DND-41 (cell line): ENCODE measurements at regions not wholly inside any gene's neighbourhood (a gene's known extent, or its start where the extent isn't known, plus 50 kb on each side); places are given as distances from the start of the nearest gene placed in this dataset.
"Not testable (repeated sequence)": the region's sequence is repeated elsewhere in the genome, so short reads cannot be mapped to it uniquely, and the experiment has no call there.

Source experiments
- ATAC-seq: fragments of 200-7000 bp; cut with Tn5 transposase; 3 replicates; pipeline ENCODE4 v1.9.1; 2021; ENCODE audit warnings: low read depth; ENCODE audit not compliant: insufficient read depth
- DNase-seq: peaks from one replicate; pipeline ENCODE4 v3.0.0-alpha.2; 2020
- H2AFZ ChIP-seq: 2 replicates; pipeline ENCODE4 v1.6.0; 2012; ENCODE audit warnings: low read depth, low read length
- H3K27ac ChIP-seq: 2 replicates; pipeline ENCODE4 v1.5.1; 2012; ENCODE audit warnings: low read length, inconsistent platforms
- H3K27me3 ChIP-seq: fragments of 200-600 bp; sonication (generic); 2 replicates; pipeline ENCODE4 v1.6.0; 2012; ENCODE audit warnings: low read length, mild to moderate bottlenecking, inconsistent platforms; ENCODE audit not compliant: insufficient read depth, poor library complexity
- H3K36me3 ChIP-seq: 2 replicates; pipeline ENCODE4 v1.5.1; 2012; ENCODE audit warnings: low read length, inconsistent platforms; ENCODE audit not compliant: insufficient read depth
- H3K4me1 ChIP-seq: 2 replicates; pipeline ENCODE4 v1.5.1; 2012; ENCODE audit warnings: mild to moderate bottlenecking, low read length; ENCODE audit not compliant: insufficient read depth
- H3K4me2 ChIP-seq: 2 replicates; pipeline ENCODE4 v1.6.0; 2012; ENCODE audit warnings: mild to moderate bottlenecking, moderate library complexity, low read length, inconsistent platforms; ENCODE audit not compliant: insufficient read depth
- H3K4me3 ChIP-seq, 2 experiments: fragments of 200-600 bp in 1 of 2; shearing (Covaris generic) in 1 of 2; 2 replicates each; pipeline ENCODE4 v1.5.1; 2012 to 2016; ENCODE audit warnings: inconsistent platforms in 2 of 2, low read length in 2 of 2, mild to moderate bottlenecking in 2 of 2, low read depth in 1 of 2, moderate library complexity in 1 of 2
- H3K79me2 ChIP-seq: 2 replicates; pipeline ENCODE4 v1.6.0; 2012; ENCODE audit warnings: low read length, inconsistent platforms; ENCODE audit not compliant: insufficient read depth
- H3K9ac ChIP-seq: 2 replicates; pipeline ENCODE4 v1.6.0; 2012; ENCODE audit warnings: low read depth, mild to moderate bottlenecking, inconsistent platforms, low read length, moderate library complexity
- H3K9me3 ChIP-seq: 2 replicates; pipeline ENCODE4 v1.5.1; 2012; ENCODE audit warnings: low read length, moderate library complexity, mild to moderate bottlenecking, inconsistent platforms; ENCODE audit not compliant: insufficient read depth, severe bottlenecking
- H4K20me1 ChIP-seq: 2 replicates; pipeline ENCODE4 v1.6.0; 2012; ENCODE audit warnings: low read length; ENCODE audit not compliant: insufficient read depth
- EZH2 ChIP-seq: IDR thresholded peaks from 3 replicates; pipeline ENCODE4 v1.6.1; 2012; ENCODE audit warnings: borderline replicate concordance, low read depth, mild to moderate bottlenecking, moderate library complexity, low read length, inconsistent platforms; ENCODE audit not compliant: severe bottlenecking
- TF ChIP-seq, protein P1 (sequence below): IDR thresholded peaks from 2 replicates; pipeline ENCODE4 v1.5.1; 2012; ENCODE audit warnings: borderline replicate concordance, low read length, moderate library complexity, mild to moderate bottlenecking; ENCODE audit not compliant: poor library complexity, severe bottlenecking; ENCODE audit errors: extremely low read depth

DNA sequence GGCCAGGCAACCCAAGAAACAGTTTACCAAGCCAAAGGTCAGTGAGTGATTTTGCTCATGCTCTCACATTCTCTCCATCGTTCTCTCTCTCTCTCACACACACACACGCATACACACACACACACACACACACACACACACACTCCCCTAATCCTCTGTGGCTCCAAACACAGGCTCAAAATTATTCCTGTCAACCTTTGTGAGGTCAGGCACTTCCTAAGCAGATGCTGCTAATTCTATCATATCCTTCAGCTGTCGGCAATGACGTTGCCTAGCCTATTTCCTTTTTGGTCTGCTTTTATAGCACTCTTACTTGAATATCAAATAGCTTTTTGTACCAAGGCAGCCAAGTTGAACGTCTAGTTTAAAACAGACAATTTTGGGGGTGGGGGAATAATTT, 98.9 kb upstream of the EGLN3 start:
- Histone ChIP-seq H3K4me1 (peaks cover 49% of the 10 kb centered on the region), H3K9ac (no peak overlapping the region), H3K79me2 (no peaks in the 10 kb centered on the region), H3K27me3 (no peaks in the 10 kb centered on the region), H3K9me3 (no peaks in the 10 kb centered on the region), H3K36me3 (no peaks in the 10 kb centered on the region), H3K27ac (no peak overlapping the region), H2AFZ (no peak overlapping the region), H3K4me3 (no peak overlapping the region), H3K4me2 (no peak overlapping the region), H4K20me1 (no peaks in the 10 kb centered on the region)
- ATAC-seq, result no peak
- TF ChIP-seq, protein P1, sequence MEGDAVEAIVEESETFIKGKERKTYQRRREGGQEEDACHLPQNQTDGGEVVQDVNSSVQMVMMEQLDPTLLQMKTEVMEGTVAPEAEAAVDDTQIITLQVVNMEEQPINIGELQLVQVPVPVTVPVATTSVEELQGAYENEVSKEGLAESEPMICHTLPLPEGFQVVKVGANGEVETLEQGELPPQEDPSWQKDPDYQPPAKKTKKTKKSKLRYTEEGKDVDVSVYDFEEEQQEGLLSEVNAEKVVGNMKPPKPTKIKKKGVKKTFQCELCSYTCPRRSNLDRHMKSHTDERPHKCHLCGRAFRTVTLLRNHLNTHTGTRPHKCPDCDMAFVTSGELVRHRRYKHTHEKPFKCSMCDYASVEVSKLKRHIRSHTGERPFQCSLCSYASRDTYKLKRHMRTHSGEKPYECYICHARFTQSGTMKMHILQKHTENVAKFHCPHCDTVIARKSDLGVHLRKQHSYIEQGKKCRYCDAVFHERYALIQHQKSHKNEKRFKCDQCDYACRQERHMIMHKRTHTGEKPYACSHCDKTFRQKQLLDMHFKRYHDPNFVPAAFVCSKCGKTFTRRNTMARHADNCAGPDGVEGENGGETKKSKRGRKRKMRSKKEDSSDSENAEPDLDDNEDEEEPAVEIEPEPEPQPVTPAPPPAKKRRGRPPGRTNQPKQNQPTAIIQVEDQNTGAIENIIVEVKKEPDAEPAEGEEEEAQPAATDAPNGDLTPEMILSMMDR, result no peak
- TF ChIP-seq EZH2, result no peak
- no peak for DNase-seq

GRCh38 chr14:34049187-34049586, 98.3 kb upstream of the EGLN3 start:
- not testable (repeated sequence) for H3K4me2 ChIP-seq, H3K36me3 ChIP-seq, H3K9me3 ChIP-seq, H3K79me2 ChIP-seq, H2AFZ ChIP-seq, H3K27ac ChIP-seq, DNase-seq, H3K9ac ChIP-seq, ATAC-seq, H3K27me3 ChIP-seq, H3K4me3 ChIP-seq, H4K20me1 ChIP-seq
- peaks cover 55% of the 10 kb centered on the region for H3K4me1 ChIP-seq

DNA sequence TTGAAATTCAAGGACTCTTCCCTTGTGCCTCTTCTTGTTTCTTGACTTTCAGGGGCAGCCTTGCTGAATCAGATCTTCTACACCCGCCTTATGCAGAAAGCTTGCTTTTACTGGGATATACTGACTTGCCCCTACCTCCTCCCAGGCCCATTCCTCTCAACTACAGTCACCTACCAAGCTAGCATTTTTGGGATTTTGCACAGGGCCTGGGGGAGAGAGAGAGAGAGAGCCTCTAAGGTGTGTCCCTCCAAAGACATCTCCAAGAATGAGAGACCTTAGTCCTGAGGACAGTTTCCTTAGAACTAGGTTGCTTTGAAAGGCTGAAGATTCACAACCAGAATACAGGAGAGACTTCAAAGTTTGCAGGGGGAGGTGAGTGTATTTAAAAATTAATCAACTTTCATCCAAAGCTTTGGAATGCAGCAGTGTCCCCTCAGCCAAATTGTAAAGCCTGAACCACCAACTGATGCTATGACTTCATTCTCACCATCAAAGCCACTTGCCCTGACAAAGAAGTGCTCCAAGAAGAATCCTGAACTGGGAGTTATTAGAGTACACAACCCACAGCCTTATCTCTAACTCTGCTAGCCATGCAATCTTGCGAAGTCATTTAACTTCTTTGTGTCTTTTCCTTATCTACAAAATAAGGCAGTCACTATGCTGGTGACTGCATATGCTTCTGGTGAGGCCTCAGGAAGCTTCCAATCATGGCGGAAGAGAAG, 96.1 kb upstream of the EGLN3 start:
- Histone ChIP-seq H3K4me3 (peak overlapping the region in 1 of 2 experiments; percentile 18; a peak in 1 of 4 replicates), H4K20me1 (no peaks in the 10 kb centered on the region), H3K27ac (peak overlapping the region; percentile 75), H3K36me3 (no peaks in the 10 kb centered on the region), H3K79me2 (no peaks in the 10 kb centered on the region), H3K9me3 (no peaks in the 10 kb centered on the region), H3K4me2 (peak overlapping the region; percentile 52), H3K4me1 (peaks cover 68% of the 10 kb centered on the region), H3K27me3 (no peaks in the 10 kb centered on the region), H3K9ac (peak overlapping the region; percentile 23; the same call in 1 of the 2 replicates), H2AFZ (no peak overlapping the region)
- DNase-seq (peak; percentile 29), ATAC-seq (no peak)
- no peak for TF ChIP-seq EZH2
- TF ChIP-seq, protein P1, result no peak

DNA sequence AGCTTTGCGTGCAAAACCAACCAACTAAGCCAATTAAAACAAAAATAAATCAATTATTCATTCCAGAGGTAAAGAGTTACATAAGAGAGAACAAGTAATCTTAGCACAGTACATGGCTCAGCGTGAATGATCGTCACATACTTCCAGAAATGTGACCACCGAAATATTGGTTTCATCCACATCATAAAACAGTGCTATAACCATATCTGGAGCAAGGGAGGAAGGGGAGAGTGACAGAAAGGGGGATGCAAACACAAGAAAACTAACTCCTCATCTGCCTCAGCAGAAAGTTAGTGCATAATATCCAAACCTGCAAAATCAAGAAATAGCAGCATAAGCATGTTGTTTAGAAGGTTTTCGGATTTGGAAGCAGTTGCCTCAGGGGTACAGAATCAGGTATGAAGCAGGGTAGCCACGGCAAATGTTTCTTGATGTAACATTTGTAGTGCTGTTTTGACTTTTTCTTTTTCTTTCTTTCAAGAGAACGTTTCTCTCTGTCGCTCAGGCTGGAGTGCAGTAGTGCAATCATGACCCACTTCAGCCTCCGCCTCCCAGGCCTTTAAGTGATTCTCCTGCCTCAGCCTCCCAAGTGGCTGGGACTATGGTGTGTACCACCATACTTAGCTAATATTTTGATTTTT, 93.9 kb upstream of the EGLN3 start:
- no peaks in the 10 kb centered on the region for H3K79me2 ChIP-seq
- H3K27me3 ChIP-seq, result no peaks in the 10 kb centered on the region
- ATAC-seq (no peak), DNase-seq (no peak)
- 0 out of 2 replicates have a peak overlapping the region, but pooled peaks have one; percentile 14 for H3K9ac ChIP-seq
- 0 out of 2 replicates have a peak overlapping the region, but pooled peaks have one; percentile 44 for H3K4me2 ChIP-seq
- TF ChIP-seq, protein P1, result no peak
- no peak for TF ChIP-seq EZH2
- H3K4me3 ChIP-seq, result no peak overlapping the region
- no peak overlapping the region for H2AFZ ChIP-seq
- no peaks in the 10 kb centered on the region for H3K9me3 ChIP-seq
- H3K27ac ChIP-seq, result peak overlapping the region; percentile 83
- no peaks in the 10 kb centered on the region for H3K36me3 ChIP-seq
- H3K4me1 ChIP-seq, result peaks cover 57% of the 10 kb centered on the region
- H4K20me1 ChIP-seq, result no peaks in the 10 kb centered on the region
